HEK293T (cell line): ENCODE measurements at regions not wholly inside any gene's neighbourhood (a gene's known extent, or its start where the extent isn't known, plus 50 kb on each side); places are given as distances from the start of the nearest gene placed in this dataset.

ENCODE experiments used
- CTBP1 ChIP-seq: fragments of 450-650 bp; IDR thresholded peaks from 2 replicates; pipeline ENCODE4 v1.6.1; 2016; ENCODE audit warnings: borderline replicate concordance
- ELF4 ChIP-seq: fragments of 450-650 bp; IDR thresholded peaks from 2 replicates; pipeline ENCODE4 v1.6.1; 2017; ENCODE audit warnings: antibody characterized with exemption
- SP1 ChIP-seq: fragments of 450-650 bp; IDR thresholded peaks from 2 replicates; pipeline ENCODE4 v1.6.1; 2017

- TF ChIP-seq ELF4: no peak
- TF ChIP-seq CTBP1: no peak
- TF ChIP-seq SP1: no peak
These were observed 440.1 kb upstream of the STEAP1 start for GRCh38 chr7:89714131-89714530.
